Stimulated activated CD8-positive, alpha-beta memory T cell treated with anti-CD3 and anti-CD28 coated beads, Interleukin-4, amount 100 ng/mL, for 24 hours (primary cell): ENCODE measurements at regions not wholly inside any gene's neighbourhood (a gene's known extent, or its start where the extent isn't known, plus 50 kb on each side); places are given as distances from the start of the nearest gene placed in this dataset.

Source experiments
- DNase-seq: peaks from one replicate; pipeline ENCODE4 v3.0.0-alpha.2; 2020; ENCODE audit warnings: low read depth

- no peak for DNase-seq
These were observed 78.1 kb downstream of the ASB9 start for GRCh38 chrX:15191830-15192229.

GRCh38 chrX:15188039-15188438 is 81.8 kb downstream of the ASB9 start:
- DNase-seq = no peak

DNA sequence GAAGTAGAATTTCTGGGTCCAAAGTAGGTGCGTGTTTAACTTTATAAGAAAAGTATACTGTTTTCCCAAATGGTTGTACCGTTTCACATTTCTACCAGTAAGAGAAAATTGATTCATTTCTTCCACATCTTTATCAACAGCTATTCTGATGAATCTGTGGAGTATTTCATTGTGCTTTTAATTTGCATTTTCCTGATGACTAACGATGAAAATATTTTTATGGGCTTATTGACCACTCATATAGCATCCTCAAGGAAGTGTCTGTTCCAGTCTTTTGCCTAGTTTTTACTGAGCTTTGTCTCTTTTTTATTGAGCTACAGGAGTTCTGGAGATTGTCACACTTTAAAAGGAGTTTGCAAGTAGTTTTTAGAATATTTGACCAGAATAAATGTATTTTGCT is 92.6 kb downstream of the ASB9 start:
- no peak for DNase-seq

DNA sequence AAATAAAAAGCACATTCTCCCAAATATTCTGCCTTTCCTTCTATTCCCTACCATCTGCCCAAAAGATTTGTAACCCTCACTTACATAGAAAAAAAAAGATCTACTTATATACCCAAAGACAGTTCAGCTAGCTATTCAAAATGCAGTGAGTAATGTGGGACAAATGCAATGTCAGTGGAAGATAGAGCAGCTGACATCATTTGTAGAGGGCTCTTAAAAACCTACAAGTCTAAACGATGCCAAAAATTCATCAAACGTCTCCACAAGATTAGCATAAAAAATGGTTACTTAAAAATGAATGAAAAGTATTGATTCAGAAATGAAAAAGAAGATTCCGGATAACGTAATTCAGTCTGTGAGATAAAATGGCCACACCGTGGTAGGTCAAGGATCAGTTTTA is 96.5 kb downstream of the ASB9 start:
- no peak for DNase-seq

DNA sequence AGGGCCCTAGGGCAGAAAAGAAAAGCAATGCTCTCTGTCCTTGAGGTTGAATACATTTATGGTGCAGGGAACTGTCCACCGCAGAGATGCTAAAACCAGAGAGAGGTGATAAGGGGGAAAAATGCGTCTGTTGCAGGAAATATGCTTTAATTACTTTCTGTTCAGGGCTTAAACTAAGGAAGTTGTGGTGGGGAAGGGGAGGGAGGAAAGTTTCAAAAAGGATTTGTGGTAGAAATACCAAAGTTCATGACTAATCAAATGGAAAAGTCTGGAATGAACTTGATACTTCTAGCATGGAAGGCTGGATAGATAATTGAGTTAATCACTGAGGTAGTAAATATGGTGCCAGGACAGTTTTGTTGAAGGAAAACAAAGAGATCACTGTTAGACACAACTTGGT is 99.0 kb downstream of the ASB9 start:
- no peak for DNase-seq

- DNase-seq = no peak
These were observed 102.1 kb downstream of the ASB9 start for GRCh38 chrX:15167826-15168225.

GRCh38 chrX:15165832-15166231 is 104.1 kb downstream of the ASB9 start:
- DNase-seq = no peak

DNA sequence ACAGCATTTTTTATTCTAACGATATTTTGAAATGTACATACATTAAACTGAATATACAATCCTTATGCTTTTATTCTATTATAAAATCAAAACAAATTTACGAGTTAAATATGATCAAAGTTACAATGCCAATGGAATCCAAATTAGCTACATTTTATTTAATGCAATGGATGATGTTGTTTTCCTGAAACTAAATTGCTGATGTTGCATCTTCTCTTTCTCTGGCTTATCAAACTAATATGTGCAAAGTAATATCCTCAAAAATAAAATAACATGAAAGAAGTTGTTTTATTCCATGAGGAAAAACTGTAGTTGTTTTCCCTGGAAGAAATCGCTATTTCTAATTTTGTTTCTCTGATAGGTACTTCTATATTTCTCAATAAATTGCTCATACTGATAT is 106.8 kb downstream of the ASB9 start:
- DNase-seq = no peak

- DNase-seq = no peak
These were observed 109.3 kb downstream of the ASB9 start for GRCh38 chrX:15160558-15161095.

GRCh38 chrX:15158736-15159406 is 111.0 kb downstream of the ASB9 start:
- no peak for DNase-seq

- DNase-seq = no peak
These were observed 111.5 kb downstream of the ASB9 start for GRCh38 chrX:15158350-15158735.

GRCh38 chrX:15157624-15158023 is 112.3 kb downstream of the ASB9 start:
- DNase-seq = no peak

DNA sequence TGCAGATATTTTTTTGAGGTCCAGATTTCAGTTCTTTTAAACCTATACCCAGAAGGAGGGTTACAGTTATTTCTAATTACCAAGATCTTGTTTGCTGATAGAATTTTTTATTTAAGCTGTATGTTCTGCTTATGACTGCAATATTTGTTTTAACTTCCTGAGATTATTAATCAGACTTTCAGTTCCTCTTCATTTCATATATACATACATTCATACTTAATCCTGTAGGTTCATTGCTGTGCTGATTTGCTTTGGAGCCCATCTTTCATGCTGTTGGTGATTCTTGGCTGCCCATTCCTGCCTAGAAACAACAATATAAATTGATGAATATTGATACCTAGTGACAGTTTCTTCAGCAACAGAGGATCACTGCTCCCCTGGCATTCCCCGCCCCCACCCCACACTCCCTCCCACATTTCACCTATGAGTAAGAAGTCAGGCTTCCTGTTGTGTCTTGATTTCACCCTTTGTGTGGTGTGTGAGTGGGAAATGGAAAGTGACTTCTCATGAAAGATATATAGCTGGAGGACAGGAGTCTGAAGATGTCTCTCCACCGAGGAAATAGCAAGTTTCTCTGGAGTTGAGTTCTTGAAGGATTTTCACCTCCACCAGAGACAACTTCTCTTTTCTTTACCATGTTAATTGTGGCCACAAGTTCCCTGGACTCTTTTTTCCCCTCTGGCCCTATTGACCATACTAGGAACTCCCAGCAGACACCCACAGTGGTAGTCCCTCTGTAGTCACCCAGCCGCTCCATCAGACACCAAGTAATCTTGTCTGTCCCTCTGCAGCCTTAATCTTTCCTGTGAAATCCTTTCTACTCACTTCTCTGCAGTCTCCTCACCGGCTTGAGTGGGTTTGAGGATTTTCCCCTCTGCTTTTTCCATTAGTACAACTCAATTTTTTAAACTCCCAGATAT is 118.4 kb downstream of the ASB9 start:
- no peak for DNase-seq

DNA sequence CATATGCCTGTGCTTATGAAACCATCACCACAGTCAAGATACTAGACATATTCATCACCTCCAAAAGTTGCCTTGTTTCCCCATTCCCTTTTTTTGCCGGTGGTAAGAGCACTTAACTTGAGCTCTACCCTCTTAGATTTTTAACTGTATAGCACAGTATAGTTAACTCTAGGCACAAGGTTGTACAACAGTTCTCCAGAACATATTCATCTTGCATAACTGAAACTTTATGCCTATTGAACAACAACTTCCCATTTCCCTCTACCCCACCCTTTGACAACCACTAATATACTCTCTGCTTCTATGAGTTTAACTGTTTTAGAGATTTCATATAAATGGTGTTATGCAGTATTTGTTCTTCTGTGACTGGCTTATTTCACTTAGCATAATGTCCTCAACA is 119.3 kb downstream of the ASB9 start:
- no peak for DNase-seq

- no peak for DNase-seq
These were observed 123.4 kb downstream of the ASB9 start for GRCh38 chrX:15146515-15146914.

DNA sequence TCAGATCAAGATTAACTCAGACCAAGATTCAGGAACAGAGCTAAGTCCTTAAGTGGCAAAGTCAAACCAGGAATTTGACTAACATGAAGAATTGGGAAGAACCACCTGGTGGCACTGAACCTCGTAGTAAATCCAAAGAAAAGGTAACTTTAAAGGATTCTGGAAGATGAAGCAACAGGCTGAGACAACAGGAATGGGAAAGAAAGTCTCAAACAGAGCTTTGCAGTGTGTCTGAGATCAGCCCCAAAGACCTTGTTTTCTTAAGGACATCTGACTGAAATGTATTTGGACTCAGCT is 126.1 kb downstream of the ASB9 start:
- no peak for DNase-seq

- peak; percentile 37 for DNase-seq
These were observed 126.6 kb downstream of the ASB9 start for GRCh38 chrX:15143050-15143824.

DNA sequence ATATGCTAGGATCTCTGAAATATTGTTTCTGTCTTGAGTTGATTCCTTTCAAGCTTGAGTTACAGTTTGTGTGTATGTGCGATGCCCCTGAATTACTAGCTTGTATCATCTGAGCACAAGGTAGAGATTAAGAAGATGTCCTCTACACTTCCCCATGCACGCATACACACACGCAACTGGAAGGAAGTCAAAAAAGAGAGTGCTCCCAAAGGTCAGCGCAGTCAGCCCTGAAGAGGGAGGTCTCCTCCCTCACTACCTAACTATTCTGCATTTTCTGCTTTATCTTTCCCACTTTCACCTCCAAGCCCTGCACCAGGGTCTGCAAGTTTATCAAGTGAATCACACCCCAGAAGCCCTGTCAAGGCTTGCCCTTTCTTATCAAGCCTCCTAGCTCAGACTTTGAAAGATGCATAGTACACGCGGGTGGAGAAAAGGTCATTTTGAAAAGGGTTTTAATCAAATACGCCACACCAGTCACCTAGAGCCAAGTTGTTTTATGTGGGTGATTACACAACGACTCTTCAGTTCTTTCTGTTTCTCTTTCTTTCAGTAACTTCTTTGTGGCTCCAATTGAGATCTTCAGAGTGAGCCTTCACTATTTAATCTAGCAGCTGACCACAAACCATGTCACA is 127.7 kb downstream of the ASB9 start:
- DNase-seq = no peak

- no peak for DNase-seq
These were observed 133.1 kb downstream of the ASB9 start for GRCh38 chrX:15136795-15137194.

DNA sequence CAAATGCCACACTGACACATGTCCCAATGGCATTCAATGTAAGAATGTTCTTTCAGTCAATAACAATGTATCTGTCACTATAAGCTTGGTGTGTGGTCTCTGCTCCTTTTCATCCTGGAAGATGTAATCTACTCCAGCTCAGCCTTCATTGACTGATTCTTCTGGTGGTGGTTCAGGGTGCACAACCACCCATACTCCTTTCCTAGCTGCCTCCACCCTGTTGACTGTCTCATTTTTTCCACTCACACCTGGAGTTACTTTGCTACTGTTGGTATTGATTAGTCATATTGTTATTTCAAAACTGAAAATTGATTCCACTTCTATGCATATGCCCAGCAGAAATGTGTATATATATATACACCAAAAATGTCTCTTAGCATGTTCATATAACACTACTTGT is 140.5 kb downstream of the ASB9 start:
- no peak for DNase-seq

- no peak for DNase-seq
These were observed 141.0 kb downstream of the ASB9 start for GRCh38 chrX:15128861-15129260.

DNA sequence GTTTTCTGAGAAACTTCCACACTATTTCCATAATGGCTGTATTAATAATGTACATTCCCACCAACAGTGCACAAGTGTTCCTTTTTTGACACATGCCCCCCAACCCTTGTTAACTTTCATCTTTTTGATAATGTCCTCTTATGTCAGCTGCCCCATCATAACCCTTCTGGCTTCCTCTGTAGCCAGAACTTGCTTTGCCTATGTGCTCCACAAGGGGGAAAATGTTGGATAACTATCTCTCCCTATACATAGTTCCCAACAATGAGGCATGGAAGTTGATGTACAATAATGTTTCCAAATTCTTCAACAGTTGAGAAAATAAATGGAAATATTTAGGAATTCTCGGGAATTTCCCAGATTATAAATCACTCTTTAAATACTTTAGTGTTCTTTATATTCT is 142.9 kb downstream of the ASB9 start:
- no peak for DNase-seq
